ENCODE measurements at regions not wholly inside any gene's neighbourhood (a gene's known extent, or its start where the extent isn't known, plus 50 kb on each side); places are given as distances from the start of the nearest gene placed in this dataset.

DNA sequence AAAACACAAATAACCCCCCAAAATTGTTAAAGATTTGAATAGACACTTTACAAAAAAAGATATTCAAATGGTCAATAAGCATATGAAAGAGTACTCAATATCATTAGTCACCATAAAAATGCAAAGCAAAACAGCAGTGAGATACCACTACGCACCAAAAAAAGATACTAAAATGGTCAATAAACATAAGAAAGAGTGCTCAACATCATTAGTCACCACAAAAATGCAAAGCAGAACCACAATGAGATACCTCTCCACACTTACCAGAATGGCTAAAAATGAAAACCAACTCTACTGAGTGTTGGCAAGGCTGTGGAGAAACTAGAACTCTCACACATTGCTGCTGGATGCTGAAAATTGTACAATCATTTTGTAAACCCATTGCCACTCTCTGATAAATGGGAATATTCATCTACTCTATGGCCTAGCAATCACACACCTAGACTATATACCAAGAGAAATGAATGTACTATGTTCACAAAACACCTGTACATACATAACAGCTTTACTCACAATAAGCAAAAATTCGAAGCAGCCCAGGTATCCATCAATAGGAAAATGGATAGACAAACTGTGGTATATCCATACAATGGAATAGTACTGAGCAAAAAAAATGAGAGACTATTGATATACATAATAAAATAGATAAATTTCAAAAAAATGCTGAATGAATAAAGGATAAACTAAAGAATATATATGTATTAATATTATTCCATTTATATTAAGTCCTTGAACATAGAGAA lies 205.0 kb upstream of the DAPK1 start:
- H3K27ac ChIP-seq (ENCODE audit: low read length) = no peak overlapping the region
- no peaks in the 10 kb centered on the region for H3K79me2 ChIP-seq (ENCODE audit: low read length)
- ATAC-seq (no peak), DNase-seq (no peak)
- no peaks in the 10 kb centered on the region for H3K36me3 ChIP-seq (ENCODE audit: low read depth, low read length)
- H3K9ac ChIP-seq (ENCODE audit: low read length) = no peak overlapping the region
- H3F3A ChIP-seq (ENCODE audit: low read length, unreplicated experiment) = no peaks in the 10 kb centered on the region
- intact Hi-C loops (cut with micrococcal nuclease) = no loop called here
- H3K27me3 ChIP-seq (ENCODE audit: low read length) = no peaks in the 10 kb centered on the region
- POLR2A ChIA-PET (ENCODE audit: unreplicated experiment) = no interaction called here
- no peaks in the 10 kb centered on the region for H3K9me2 ChIP-seq (replicated peaks; ENCODE audit: low read length)
- no peak overlapping the region for H3K4me3 ChIP-seq (ENCODE audit: low read length)
- no peaks in the 10 kb centered on the region for H4K20me1 ChIP-seq (ENCODE audit: low read length)
- H3K4me1 ChIP-seq (ENCODE audit: insufficient read depth, low read length) = no peaks in the 10 kb centered on the region
- H3K9me3 ChIP-seq (ENCODE audit: low read length) = no peaks in the 10 kb centered on the region
- H2AFZ ChIP-seq (ENCODE audit: low read length) = no peak overlapping the region
- no peak overlapping the region for H3K4me2 ChIP-seq (ENCODE audit: low read length)
- TF ChIP-seq EZH2phosphoT487 (IDR thresholded peaks at IDR 0.05; ENCODE audit: borderline replicate concordance, low read length) = no peak
- TF ChIP-seq, protein P1, sequence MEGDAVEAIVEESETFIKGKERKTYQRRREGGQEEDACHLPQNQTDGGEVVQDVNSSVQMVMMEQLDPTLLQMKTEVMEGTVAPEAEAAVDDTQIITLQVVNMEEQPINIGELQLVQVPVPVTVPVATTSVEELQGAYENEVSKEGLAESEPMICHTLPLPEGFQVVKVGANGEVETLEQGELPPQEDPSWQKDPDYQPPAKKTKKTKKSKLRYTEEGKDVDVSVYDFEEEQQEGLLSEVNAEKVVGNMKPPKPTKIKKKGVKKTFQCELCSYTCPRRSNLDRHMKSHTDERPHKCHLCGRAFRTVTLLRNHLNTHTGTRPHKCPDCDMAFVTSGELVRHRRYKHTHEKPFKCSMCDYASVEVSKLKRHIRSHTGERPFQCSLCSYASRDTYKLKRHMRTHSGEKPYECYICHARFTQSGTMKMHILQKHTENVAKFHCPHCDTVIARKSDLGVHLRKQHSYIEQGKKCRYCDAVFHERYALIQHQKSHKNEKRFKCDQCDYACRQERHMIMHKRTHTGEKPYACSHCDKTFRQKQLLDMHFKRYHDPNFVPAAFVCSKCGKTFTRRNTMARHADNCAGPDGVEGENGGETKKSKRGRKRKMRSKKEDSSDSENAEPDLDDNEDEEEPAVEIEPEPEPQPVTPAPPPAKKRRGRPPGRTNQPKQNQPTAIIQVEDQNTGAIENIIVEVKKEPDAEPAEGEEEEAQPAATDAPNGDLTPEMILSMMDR (conservative IDR thresholded peaks at IDR 0.05; ENCODE audit: low read depth, low read length) = no peak
- TF ChIP-seq EZH2 (IDR thresholded peaks at IDR 0.05; ENCODE audit: low read length, unreplicated experiment) = no peak
- BruUV-seq (replicated peaks) = no TSS peak
- CTCF ChIA-PET = no interaction called here

DNA sequence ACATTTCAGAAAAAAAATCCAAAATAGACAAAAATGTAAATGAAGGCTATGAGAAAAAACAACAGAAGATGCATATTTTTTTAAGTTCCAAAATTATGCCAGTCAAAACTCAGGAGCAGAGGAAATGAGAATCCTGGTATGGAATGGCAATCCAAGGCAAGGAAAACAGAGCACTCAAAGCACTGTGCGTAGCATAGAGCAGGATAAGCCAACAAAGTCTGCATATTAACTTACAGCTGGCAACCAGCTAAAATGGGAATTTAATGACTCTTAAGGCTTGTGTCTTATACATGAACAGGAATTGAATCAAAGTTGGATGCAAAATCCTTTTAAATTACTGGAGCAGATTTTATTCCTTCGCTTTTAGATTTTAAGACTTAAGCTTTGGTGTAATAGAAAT lies 203.5 kb upstream of the DAPK1 start:
- H3F3A ChIP-seq (ENCODE audit: low read length, unreplicated experiment) = no peaks in the 10 kb centered on the region
- ATAC-seq = no peak
- no peaks in the 10 kb centered on the region for H3K36me3 ChIP-seq (ENCODE audit: low read depth, low read length)
- no peaks in the 10 kb centered on the region for H3K4me1 ChIP-seq (ENCODE audit: insufficient read depth, low read length)
- no peaks in the 10 kb centered on the region for H3K27me3 ChIP-seq (ENCODE audit: low read length)
- ChIA-PET CTCF (no interaction called here), POLR2A (ENCODE audit: unreplicated experiment) (no interaction called here)
- H4K20me1 ChIP-seq (ENCODE audit: low read length) = no peaks in the 10 kb centered on the region
- H3K9me2 ChIP-seq (replicated peaks; ENCODE audit: low read length) = no peaks in the 10 kb centered on the region
- no TSS peak for BruUV-seq (replicated peaks)
- no peak for DNase-seq
- intact Hi-C loops (cut with micrococcal nuclease) = no loop called here
- H3K4me3 ChIP-seq (ENCODE audit: low read length) = no peak overlapping the region
- no peaks in the 10 kb centered on the region for H3K79me2 ChIP-seq (ENCODE audit: low read length)
- H3K4me2 ChIP-seq (ENCODE audit: low read length) = no peak overlapping the region
- H2AFZ ChIP-seq (ENCODE audit: low read length) = no peak overlapping the region
- no peaks in the 10 kb centered on the region for H3K9me3 ChIP-seq (ENCODE audit: low read length)
- TF ChIP-seq EZH2 (IDR thresholded peaks at IDR 0.05; ENCODE audit: low read length, unreplicated experiment) (no peak), EZH2phosphoT487 (IDR thresholded peaks at IDR 0.05; ENCODE audit: borderline replicate concordance, low read length) (no peak)
- TF ChIP-seq, protein P1 (conservative IDR thresholded peaks at IDR 0.05; ENCODE audit: low read depth, low read length) = no peak
- no peak overlapping the region for H3K9ac ChIP-seq (ENCODE audit: low read length)
- H3K27ac ChIP-seq (ENCODE audit: low read length) = no peak overlapping the region

DNA sequence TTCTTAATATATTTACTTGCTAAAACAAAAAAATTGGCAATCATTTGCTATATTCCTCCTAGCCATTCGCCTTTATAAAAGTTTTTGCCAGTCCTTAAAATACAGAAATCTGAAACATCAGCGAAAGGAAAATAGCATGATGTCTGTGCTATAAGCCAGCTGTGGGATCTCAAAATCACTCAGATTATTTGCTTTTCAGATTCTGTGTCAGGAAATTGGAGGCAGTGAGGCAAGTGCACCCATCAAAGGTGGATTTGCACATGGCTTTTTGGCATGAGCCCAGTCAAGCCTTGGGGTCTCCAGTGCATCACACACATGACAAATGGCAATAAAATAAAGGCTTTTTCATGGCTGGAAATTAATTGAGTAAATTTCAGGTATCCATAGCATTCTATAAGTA lies 196.8 kb upstream of the DAPK1 start:
- TF ChIP-seq, protein P1 (conservative IDR thresholded peaks at IDR 0.05; ENCODE audit: low read depth, low read length) = no peak
- no peak overlapping the region for H3K4me2 ChIP-seq (ENCODE audit: low read length)
- BruUV-seq (replicated peaks) = no TSS peak
- H3K9me3 ChIP-seq (ENCODE audit: low read length) = no peaks in the 10 kb centered on the region
- intact Hi-C loops (cut with micrococcal nuclease) = no loop called here
- H2AFZ ChIP-seq (ENCODE audit: low read length) = no peak overlapping the region
- ATAC-seq (no peak), DNase-seq (no peak)
- no peaks in the 10 kb centered on the region for H3K27me3 ChIP-seq (ENCODE audit: low read length)
- H3K27ac ChIP-seq (ENCODE audit: low read length) = no peak overlapping the region
- no peaks in the 10 kb centered on the region for H3K9me2 ChIP-seq (replicated peaks; ENCODE audit: low read length)
- H3F3A ChIP-seq (ENCODE audit: low read length, unreplicated experiment) = no peaks in the 10 kb centered on the region
- ChIA-PET CTCF (no interaction called here), POLR2A (ENCODE audit: unreplicated experiment) (no interaction called here)
- H3K4me3 ChIP-seq (ENCODE audit: low read length) = no peak overlapping the region
- no peaks in the 10 kb centered on the region for H3K4me1 ChIP-seq (ENCODE audit: insufficient read depth, low read length)
- H4K20me1 ChIP-seq (ENCODE audit: low read length) = no peaks in the 10 kb centered on the region
- no peak overlapping the region for H3K9ac ChIP-seq (ENCODE audit: low read length)
- no peaks in the 10 kb centered on the region for H3K36me3 ChIP-seq (ENCODE audit: low read depth, low read length)
- no peaks in the 10 kb centered on the region for H3K79me2 ChIP-seq (ENCODE audit: low read length)

Data from PC-3 (cell line).